Esophagus (tissue), 2 donors: ENCODE measurements at regions not wholly inside any gene's neighbourhood (a gene's known extent, or its start where the extent isn't known, plus 50 kb on each side); places are given as distances from the start of the nearest gene placed in this dataset.
"Not testable (repeated sequence)": the region's sequence is repeated elsewhere in the genome, so short reads cannot be mapped to it uniquely, and the experiment has no call there.

Source experiments
- H3K27ac ChIP-seq, 2 donors: one replicate each; pipeline ENCODE4 v1.5.1; 2013; ENCODE audit warnings: low read depth in 2 of 2, mild to moderate bottlenecking in 2 of 2, inconsistent platforms in 1 of 2, low read length in 1 of 2, moderate library complexity in 1 of 2
- H3K27me3 ChIP-seq, 2 donors: one replicate each; pipeline ENCODE4 v1.6.1; 2013; ENCODE audit warnings: low read length in 2 of 2, control low read depth in 1 of 2, mild to moderate bottlenecking in 1 of 2; ENCODE audit not compliant: insufficient read depth in 2 of 2, control insufficient read depth in 1 of 2
- H3K36me3 ChIP-seq, 2 donors: one replicate each; pipeline ENCODE4 v1.6.1; 2013; ENCODE audit warnings: low read length in 1 of 2; ENCODE audit not compliant: control insufficient read depth in 2 of 2, insufficient read depth in 2 of 2
- H3K4me1 ChIP-seq, 2 donors: one replicate each; pipeline ENCODE4 v1.6.1; 2013; ENCODE audit warnings: low read length in 1 of 2; ENCODE audit not compliant: control insufficient read depth in 2 of 2, insufficient read depth in 2 of 2
- H3K4me3 ChIP-seq, 2 donors: one replicate each; pipeline ENCODE4 v1.5.1; 2013; ENCODE audit warnings: low read length in 2 of 2, mild to moderate bottlenecking in 2 of 2, low read depth in 1 of 2, moderate library complexity in 1 of 2
- H3K9me3 ChIP-seq, 2 donors: one replicate each; pipeline ENCODE4 v1.6.1; 2013; ENCODE audit warnings: mild to moderate bottlenecking in 2 of 2, low read depth in 1 of 2, low read length in 1 of 2, moderate library complexity in 1 of 2; ENCODE audit not compliant: control insufficient read depth in 2 of 2, insufficient read depth in 1 of 2
- WGBS, 2 donors: extraction: QIAGEN DNeasy Blood & Tissue Kit; methylation state at CpG; one replicate each; pipeline ENCODE4 v1.1.7; 2013; 5-methylcytosine and 5-hydroxymethylcytosine counted together
- donor health status: healthy with polysubstance abuse.
- donor health status: Bipolar disorder and iron deficiency.

DNA sequence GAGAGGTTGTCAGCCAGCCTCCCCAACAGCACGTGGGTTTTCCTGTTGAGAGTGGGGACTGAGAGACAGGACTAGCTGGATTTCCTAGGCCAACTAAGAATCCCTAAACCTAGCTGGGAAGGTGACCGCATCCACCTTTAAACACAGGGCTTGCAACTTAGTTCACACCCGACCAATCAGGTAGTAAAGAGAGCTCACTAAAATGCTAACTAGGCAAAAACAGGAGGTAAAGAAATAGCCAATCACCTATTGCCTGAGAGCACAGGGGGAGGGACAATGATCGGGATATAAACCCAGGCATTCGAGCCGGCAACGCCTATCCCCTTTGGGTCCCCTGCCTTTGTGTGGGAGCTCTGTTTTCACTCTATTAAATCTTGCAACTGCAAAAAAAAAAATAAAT is 180.5 kb upstream of the TBX18 start:
- WGBS, 2 donors: 77 to 84% methylated on average over 7 of the region's 7 CpGs
- not testable (repeated sequence) for H3K4me3 ChIP-seq, H3K9me3 ChIP-seq, H3K36me3 ChIP-seq, H3K27ac ChIP-seq, H3K27me3 ChIP-seq, H3K4me1 ChIP-seq

DNA sequence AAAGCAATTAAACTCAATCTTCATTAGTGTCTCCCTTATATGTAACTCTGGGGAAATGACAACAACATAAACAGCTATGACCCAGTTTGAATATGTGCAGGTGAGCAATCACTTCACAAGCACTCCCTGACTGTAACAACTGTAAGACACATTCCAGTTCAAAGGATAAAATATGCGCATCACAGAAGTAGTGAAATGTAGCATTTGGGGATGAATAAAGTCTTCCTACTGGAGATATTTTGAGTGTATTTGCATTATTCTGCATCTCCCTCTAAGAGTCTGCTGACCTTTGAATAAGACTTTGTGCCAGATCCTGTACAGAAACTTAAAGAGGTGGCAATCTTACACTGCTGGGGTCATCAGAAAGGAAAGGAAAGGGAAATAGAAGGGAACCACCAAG is 179.5 kb upstream of the TBX18 start:
- 96 to 98% methylated on average over 1 of the region's 1 CpG for WGBS, 2 donors
- no peak overlapping the region for H3K27ac ChIP-seq
- H3K4me1 ChIP-seq: no peaks in the 10 kb centered on the region

DNA sequence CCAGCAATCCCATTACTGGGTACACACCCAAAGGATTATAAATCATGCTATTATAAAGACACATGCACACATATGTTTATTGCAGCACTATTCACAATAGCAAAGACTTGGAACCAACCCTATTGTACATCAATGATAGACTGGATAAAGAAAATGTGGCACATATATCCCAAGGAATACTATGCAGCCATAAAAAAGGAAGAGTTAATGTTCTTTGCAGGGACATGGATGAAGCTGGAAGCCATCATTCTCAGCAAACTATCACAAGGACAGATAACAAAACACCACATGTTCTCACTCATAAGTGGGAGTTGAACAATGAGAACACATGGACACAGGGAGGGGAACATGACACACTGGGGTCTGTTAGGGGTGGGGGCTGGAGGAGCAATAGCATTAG is 177.2 kb upstream of the TBX18 start:
- H3K9me3 ChIP-seq, H3K27ac ChIP-seq, H3K27me3 ChIP-seq, H3K36me3 ChIP-seq, H3K4me1 ChIP-seq, H3K4me3 ChIP-seq: not testable (repeated sequence)

More for the DNA sequence above, 179.5 kb upstream of the TBX18 start:
- Histone ChIP-seq H3K4me3 (no peak overlapping the region), H3K36me3 (no peaks in the 10 kb centered on the region), H3K27me3 (no peaks in the 10 kb centered on the region), H3K9me3 (no peaks in the 10 kb centered on the region)

DNA sequence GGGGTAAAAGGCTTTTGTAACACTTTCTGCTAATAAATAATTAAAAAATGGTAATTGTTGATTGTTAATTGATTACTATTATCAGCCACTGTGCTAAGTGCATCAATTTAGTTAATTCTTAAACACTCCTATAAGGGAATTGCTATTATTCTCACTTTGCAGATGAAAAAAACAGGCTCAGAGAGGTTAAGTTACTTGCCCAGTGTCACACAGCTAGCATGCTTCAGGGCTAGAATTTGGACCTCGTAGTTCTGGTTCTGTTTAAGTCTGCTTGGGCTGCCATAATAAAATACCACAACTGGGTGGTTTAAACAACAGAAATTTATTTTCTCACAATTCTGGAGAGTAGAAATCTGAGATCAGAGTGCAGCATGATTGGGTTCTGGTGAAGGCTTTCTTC is 164.8 kb upstream of the TBX18 start:
- no peaks in the 10 kb centered on the region for H3K4me1 ChIP-seq
- H3K36me3 ChIP-seq: no peaks in the 10 kb centered on the region
- WGBS, 2 donors: 58 to 70% methylated on average over 1 of the region's 1 CpG
- peaks cover 0 to 2% of the 10 kb centered on the region in 2 donors for H3K9me3 ChIP-seq
- no peak overlapping the region for H3K27ac ChIP-seq
- H3K27me3 ChIP-seq: no peaks in the 10 kb centered on the region
- no peak overlapping the region for H3K4me3 ChIP-seq

DNA sequence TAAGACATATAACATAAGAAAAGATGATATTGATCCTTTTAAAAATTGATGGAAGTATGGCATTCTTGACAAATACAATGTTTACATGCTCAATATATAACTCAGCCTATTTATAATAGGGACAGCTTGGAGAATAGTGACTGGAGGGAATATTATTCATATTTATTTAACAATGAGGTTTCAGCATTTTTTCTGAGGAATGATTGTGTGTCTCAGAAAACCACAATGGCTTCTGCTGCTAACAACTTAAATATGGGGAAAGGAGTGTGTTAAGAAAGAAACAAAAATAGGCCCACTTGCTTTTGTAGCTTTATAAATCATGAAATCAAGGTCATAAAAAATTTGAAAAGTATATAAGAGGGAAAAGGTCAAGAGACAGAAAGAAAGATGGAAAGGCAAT is 163.2 kb upstream of the TBX18 start:
- Histone ChIP-seq H3K36me3 (no peaks in the 10 kb centered on the region), H3K4me3 (no peak overlapping the region), H3K27ac (no peak overlapping the region), H3K27me3 (no peaks in the 10 kb centered on the region), H3K9me3 (no peaks in the 10 kb centered on the region), H3K4me1 (no peaks in the 10 kb centered on the region)

- Histone ChIP-seq H3K9me3 (no peaks in the 10 kb centered on the region), H3K36me3 (no peaks in the 10 kb centered on the region), H3K4me3 (no peak overlapping the region), H3K27me3 (no peaks in the 10 kb centered on the region), H3K27ac (no peak overlapping the region), H3K4me1 (no peaks in the 10 kb centered on the region)
- WGBS, 2 donors: 37 to 43% methylated on average over 5 of the region's 5 CpGs
Observed at GRCh38 chr6:84926189-84927155, 162.1 kb upstream of the TBX18 start.

GRCh38 chr6:84921891-84922290 is 157.5 kb upstream of the TBX18 start:
- H3K9me3 ChIP-seq: peaks cover 0 to 2% of the 10 kb centered on the region in 2 donors
- H3K27ac ChIP-seq: no peak overlapping the region
- H3K4me1 ChIP-seq: no peaks in the 10 kb centered on the region
- H3K4me3 ChIP-seq: no peak overlapping the region
- no peaks in the 10 kb centered on the region for H3K36me3 ChIP-seq
- 74 to 80% methylated on average over 1 of the region's 1 CpG for WGBS, 2 donors
- H3K27me3 ChIP-seq: no peaks in the 10 kb centered on the region

GRCh38 chr6:84920021-84920420 is 155.6 kb upstream of the TBX18 start:
- Histone ChIP-seq H3K36me3 (no peaks in the 10 kb centered on the region), H3K4me3 (no peak overlapping the region), H3K27ac (no peak overlapping the region), H3K4me1 (no peaks in the 10 kb centered on the region), H3K9me3 (peaks cover 0 to 2% of the 10 kb centered on the region in 2 donors), H3K27me3 (no peaks in the 10 kb centered on the region)
- WGBS, 2 donors: 91 to 95% methylated on average over 1 of the region's 1 CpG

DNA sequence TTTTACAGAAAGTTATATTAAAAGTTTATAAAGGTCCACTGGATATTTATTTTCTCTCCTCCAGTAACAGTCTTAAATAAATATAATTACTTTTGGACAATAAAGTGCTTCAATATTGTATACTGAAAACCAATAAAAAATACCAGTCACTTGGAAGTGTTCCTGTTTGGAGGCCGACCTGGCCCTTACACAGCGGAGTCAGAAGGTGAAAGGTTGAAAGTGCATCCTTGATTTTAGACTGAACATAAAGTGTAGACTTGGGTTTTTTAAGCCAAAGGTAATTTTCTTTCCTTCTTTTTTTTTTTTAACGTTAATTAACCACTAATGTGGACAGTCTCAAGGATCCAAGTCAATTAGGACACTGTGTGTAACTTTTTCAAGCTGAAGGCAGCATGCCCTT is 152.3 kb upstream of the TBX18 start:
- Histone ChIP-seq H3K36me3 (no peaks in the 10 kb centered on the region), H3K27me3 (no peaks in the 10 kb centered on the region), H3K9me3 (peaks cover 0 to 2% of the 10 kb centered on the region in 2 donors), H3K27ac (no peak overlapping the region), H3K4me3 (no peak overlapping the region), H3K4me1 (no peaks in the 10 kb centered on the region)
- 75 to 82% methylated on average over 3 of the region's 3 CpGs for WGBS, 2 donors
